ENCODE measurements at regions not wholly inside any gene's neighbourhood (a gene's known extent, or its start where the extent isn't known, plus 50 kb on each side); places are given as distances from the start of the nearest gene placed in this dataset.

DNA sequence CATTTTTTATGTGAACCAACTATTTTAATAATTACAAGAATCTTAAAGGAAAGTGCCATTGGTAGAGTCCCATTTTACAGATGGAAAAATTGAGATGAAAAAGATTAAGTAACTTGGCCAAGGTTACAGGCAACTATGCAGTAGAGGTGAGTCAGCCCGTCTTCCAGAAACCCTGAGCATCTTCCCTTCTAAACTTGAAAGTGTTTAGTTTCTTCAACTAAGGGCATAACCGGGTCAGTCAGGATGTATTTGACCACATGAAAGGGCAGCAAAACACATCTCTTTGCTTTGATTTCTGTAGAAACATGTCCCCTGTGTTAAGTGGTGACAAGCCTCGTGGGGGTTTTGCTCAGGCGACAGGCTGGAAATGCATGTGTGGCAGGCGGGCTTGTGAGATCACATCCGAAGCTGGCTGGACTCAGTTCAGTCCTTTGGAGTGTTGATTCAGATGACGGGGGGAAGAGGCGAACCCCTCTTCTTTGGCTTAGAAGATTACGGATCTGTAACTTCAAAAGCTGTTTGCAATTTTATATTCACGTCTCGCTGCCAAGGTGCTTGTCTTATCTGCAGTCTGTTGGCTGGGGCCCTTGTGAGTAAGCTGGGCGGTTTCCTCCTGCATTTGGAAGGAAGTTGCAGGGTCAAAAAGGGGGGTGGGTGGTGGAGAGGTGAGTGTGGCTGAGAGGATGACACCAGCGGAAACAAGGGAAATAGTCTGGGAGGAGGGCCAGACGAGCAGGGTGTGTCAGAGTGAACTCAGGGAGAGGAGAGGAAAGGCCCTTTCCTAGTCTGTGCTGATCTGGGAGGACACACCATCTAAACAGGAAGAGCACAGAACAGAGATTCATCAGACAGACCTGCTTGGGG lies 78.9 kb upstream of the RPS23 start:
- TF ChIP-seq POLR2AphosphoS5 (IDR thresholded peaks at IDR 0.05; ENCODE audit: low read depth, low read length): no peak
- no peak for TF ChIP-seq POLR2A (IDR thresholded peaks at IDR 0.05; ENCODE audit: low read depth, low read length)
